ENCODE measurements at regions not wholly inside any gene's neighbourhood (a gene's known extent, or its start where the extent isn't known, plus 50 kb on each side); places are given as distances from the start of the nearest gene placed in this dataset.

GRCh38 chr6:40753675-40754448 is 166.7 kb upstream of the LRFN2 start:
- no peak for DNase-seq (ENCODE audit: low read depth in 2 of 2)

GRCh38 chr6:40753048-40753447 is 165.9 kb upstream of the LRFN2 start:
- no peak for DNase-seq (ENCODE audit: low read depth in 2 of 2)

DNA sequence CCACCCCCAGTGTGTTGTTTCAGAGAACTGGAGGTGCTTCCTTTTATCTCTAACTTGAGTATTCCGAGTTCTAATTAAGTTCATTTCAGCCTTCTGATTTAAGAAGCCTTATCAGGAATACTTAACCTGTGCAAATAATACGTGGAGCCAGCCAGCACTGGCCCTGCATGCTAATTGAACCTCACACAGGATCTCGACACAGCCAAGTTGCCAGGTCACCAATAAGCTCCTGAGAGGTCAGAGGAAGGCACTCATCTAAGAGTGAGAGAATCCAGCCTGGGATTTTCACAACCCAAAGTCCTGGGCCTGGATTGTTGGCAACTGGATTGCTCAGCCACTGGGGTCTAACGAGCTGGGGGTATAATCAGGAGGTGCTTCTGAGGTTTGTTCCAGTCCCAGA is 157.7 kb upstream of the LRFN2 start:
- DNase-seq (ENCODE audit: low read depth in 2 of 2) = no peak

- DNase-seq (ENCODE audit: low read depth in 2 of 2) = no peak
Measured at GRCh38 chr6:40743690-40744446, 156.7 kb upstream of the LRFN2 start.

DNA sequence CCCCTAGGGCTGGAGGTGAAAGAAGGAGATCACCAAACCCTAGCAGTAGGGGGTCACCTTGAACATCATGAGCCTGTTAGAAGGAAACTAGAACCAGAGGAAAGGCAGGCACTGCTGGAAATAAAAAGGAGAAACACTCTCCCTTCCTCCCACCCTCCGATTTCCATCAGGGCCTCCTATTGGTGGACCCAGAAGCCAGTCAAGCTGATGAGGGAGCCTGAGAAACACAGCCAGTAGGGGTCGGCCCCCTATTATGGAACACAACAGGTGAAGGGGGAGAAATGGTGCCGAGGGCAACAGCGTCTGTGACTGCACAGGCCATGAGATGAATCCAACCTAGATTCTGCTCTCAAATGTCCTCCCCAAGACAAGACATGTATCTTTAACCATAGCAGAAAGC is 156.1 kb upstream of the LRFN2 start:
- DNase-seq (ENCODE audit: low read depth in 2 of 2) = no peak

DNA sequence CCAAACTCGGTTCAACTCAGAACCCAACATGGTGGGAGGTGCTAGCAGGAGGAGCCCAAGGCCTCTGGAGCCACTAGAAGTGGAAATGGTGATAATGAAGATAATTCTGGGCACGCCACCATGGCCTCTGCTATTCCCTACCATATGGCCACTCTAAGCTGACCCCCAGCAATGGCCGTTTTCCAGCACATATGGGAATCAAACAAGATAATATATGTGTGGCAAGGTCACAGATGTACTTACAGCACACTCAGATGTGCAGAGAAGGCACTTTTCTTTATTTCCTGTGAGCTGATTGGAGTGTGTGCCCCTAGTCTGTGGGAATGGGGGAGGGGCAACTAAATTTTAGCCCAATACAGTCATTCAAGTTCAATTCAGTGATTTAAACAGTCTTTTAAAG is 153.4 kb upstream of the LRFN2 start:
- DNase-seq (ENCODE audit: low read depth in 2 of 2) = no peak

GRCh38 chr6:40738551-40739193 is 151.5 kb upstream of the LRFN2 start:
- no peak for DNase-seq (ENCODE audit: low read depth in 2 of 2)

- no peak for DNase-seq (ENCODE audit: low read depth in 2 of 2)
Measured at GRCh38 chr6:40735521-40735920, 148.4 kb upstream of the LRFN2 start.

DNA sequence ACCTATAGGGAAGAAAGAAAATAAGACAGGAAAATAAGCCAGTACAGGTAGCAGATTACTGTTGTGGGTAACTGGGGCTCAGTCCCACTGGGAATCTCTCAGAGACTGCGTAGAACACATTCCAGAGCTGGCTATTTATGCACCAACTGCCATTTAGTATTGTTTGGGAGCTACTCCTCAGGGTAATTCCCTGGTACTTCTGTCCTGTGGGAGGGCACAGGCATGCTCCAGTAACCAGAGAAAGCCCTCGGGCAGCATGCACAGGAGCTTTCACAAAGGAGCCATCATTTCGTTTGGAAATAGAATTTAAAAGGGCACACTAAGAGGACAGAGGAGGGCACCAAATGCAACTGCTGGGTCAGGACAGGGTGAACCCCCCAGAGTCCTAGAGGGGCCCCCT is 148.0 kb upstream of the LRFN2 start:
- no peak for DNase-seq (ENCODE audit: low read depth in 2 of 2)

DNA sequence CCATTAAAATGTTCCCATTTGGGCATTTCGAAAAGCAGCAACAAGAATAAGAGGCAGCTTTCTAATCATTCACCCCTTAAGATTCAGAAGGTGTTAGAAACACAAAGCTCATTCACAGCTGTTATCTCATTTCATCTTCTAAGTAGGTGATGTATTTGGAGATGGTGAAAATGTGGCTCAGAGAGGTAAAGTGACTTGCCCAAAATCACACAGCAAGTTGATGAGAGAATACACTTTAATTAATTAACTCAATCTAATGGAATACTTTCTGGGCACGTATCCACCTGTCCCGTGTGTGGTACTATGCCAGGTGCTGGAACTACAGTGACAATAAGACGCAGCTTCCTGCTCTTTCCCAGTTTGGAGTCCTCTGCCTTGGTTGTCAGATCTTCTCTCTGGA is 147.4 kb upstream of the LRFN2 start:
- DNase-seq (ENCODE audit: low read depth in 2 of 2) = no peak

DNA sequence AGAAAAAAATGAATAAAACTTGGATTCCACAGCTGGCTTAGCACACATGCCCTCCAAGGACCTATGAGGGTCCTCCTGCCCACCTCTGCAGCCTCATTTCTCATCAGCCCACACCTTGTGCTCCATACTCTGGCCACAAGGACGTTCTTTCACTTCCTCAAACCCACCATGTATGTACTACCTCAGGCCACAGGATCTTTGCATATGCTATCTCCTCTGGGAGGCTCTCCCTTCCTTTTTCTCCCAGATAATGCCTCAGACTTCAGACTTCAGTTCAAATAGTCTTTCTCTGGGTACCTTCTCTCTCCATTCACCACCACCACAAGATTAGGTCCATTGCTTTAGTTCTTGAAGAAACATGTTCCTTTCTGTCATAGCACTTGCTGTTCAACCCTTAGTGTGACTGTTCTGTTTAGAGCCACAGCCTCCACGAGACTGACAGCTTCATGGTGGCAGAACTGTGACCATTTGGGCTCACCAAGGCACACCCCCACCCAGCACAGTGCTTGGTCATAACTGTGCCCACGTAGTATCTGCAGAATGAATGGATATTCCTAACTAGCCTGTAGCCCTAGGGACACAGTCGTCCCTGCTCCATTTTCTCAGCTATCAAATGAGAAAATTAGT is 146.7 kb upstream of the LRFN2 start:
- DNase-seq (ENCODE audit: low read depth in 2 of 2) = no peak

DNA sequence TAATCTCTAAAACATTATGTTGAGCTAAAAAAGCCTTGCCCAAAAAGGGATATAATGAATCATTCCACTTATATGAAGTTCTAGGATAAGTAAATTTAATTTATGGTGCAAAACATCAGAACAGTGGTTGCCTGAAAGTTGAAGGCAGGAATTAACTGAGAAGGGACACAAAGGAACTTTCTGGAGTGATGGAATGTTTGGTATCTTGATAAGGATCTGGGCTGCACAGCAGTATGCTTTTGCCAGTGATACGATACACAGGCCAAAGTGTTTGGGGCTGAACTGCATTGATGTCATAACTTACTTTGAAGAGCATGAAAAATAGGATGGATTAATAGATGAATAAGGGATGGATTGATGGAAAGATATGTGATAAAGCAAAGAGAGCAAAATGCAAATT is 146.1 kb upstream of the LRFN2 start:
- no peak for DNase-seq (ENCODE audit: low read depth in 2 of 2)

DNA sequence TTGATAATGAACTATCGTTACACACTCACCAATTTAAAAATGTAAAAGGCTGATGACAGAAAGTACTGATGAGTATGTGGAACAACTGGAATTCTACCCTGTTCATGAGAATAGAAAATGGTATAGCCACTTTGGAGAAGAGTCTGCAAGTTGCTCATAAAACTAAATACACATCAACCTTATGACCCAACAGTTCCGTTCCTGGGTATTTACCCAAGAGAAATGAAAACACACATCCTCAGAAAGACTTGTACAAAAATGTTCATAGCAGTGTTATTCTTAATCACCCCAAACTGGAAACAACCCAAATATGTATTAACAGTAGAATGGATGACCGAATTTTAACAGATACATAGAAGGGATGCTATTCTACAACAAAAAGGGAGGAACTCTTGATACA is 145.7 kb upstream of the LRFN2 start:
- DNase-seq (ENCODE audit: low read depth in 2 of 2) = no peak

DNA sequence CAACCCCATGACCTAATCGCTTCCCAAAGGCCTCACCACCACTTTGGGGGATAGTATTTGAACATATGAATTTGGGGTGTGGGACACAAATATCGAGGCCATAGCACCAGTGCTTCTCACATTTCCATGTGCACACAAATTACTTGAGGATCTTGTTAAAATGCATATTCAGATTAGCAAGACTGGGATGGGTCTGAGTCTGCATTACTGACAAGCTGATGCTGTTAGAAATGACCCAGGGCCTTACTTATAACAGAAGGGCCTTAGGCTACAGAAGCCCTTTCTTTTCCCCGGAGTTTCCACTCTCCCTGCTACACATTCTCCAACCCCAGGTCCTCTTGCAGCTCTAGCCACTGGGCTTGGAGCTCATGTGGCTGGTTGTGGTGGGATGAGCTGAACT is 141.5 kb upstream of the LRFN2 start:
- DNase-seq (ENCODE audit: low read depth in 2 of 2) = no peak

DNA sequence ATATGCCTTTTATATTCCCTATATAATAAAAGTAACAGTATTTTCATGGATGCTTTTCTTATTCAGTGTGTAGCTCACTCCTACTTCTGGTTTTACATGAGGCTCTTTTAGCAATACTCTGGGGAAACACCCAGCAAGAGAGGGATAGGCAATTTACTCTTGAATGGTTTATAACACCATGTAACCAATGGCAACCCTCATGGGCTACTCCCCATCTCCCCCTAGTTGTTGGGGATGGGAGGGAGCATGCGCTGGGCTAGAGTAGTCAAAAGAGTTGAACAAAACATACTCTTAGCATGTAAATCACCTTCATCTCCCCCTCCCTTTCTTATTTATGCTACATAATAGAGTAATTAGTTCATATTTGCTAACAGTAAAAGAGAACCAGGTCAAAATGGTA is 140.1 kb upstream of the LRFN2 start:
- no peak for DNase-seq (ENCODE audit: low read depth in 2 of 2)

GRCh38 chr6:40726853-40727252 is 139.7 kb upstream of the LRFN2 start:
- DNase-seq (ENCODE audit: low read depth in 2 of 2) = no peak

DNA sequence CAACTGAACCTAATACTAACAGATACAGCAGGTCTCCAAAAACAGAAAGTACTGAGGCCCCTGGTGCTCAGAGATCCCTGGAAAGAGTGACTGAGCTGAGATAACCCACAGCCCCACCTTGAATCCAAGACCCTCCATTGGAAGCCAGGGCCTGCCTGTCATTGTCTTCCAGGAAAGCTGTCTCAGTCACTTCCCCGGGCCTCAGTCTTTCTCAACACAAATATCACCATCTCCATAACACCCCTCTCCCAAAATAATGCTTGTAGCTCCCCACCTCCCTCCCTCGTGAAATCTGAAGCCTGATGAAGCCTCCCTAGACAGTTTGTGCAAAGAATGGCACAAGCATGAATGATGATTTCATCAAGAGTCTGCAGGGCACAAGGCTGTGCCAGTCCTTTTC is 138.2 kb upstream of the LRFN2 start:
- DNase-seq (ENCODE audit: low read depth in 2 of 2) = no peak

DNA sequence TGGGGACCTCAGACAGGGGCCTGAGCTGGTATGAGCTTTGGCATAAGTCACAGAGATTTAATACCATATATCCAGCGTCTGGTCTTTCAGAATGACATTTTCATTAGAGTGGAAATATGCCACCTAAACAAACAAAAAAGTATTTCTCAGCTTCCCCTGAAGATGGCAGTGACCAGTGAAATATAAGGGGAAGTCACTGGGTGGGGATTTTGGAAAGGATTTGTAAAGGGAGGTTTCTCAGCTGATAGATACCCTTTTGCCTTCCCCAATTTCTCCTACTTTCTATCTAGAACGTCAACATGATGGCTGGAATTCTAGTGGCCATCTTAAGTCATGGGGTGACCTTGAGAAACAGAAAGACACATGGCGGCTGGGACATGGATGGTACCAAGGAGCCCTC is 137.7 kb upstream of the LRFN2 start:
- DNase-seq (ENCODE audit: low read depth in 2 of 2) = no peak

DNA sequence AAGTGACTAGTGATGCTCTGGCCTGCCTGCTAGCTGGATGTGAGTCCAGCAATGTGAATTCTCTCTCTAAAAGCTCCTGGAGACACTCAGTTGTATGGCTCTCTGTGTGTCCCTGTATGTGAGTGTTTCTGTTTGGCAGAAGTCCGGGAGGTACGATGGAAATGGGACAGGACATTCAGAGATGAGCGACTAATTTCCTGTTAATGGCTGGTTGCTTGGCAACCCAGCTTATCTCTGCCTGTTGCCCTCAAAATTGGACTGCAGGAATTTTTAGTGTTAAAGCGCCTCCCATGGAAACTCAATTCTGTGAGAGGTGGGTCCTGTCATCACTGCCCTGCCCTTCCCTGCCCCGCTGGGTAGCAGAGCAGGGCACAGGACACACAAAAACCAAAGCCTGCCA is 136.8 kb upstream of the LRFN2 start:
- no peak for DNase-seq (ENCODE audit: low read depth in 2 of 2)

DNA sequence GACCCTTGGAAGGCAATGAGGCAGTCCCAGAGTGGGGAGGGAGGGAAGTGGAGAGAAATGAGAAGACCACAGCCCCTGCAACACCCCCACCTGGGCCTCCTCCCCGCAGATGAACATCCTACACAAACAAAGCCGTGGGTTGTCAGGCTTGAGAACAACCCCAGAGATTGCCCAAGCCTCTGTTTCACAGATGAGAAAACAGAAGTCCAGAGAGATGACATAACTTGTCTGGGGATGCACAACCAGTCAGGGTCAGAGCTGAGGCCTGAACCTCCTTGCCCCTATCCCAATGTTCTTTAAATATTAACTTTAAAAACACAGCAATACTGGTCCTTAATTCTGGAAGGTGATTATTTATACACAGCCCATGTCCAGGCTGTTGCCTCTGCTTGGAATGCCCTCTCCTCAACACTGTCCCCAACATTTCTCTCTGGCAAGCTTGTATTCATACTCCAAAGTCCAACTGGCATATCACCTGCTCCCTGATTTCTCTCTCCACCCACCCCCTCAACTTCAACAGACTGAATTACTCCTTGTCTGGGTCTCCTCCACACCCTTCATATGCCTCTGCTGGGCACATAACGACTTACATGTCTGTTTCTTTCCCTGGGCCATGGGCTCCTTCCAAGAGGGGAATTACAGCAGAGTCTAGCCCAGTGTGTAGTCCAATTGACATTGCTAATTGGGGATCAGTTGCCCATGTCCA is 135.5 kb upstream of the LRFN2 start:
- no peak for DNase-seq (ENCODE audit: low read depth in 2 of 2)

DNA sequence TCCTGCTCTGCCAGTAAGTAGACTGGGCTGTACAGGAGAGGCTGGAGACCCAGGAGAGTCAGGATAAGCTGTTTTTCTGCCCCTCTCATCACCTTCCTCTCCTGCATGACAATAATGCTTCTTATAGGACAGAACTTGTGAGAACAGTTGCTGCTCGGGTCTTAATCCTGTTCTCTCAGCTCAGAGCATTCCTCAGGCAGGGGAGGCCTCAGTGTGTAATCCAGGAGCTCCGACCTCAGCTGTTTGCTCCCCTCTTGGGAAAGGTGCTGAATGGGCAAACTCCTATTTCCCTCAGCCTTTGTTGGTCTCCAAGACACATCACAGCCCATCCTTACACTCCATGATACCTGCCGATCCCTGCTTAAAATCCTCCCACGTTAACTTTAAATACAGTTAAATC is 134.9 kb upstream of the LRFN2 start:
- DNase-seq (ENCODE audit: low read depth in 2 of 2) = no peak
